C4-2B (cell line): ENCODE measurements at regions not wholly inside any gene's neighbourhood (a gene's known extent, or its start where the extent isn't known, plus 50 kb on each side); places are given as distances from the start of the nearest gene placed in this dataset.
"Not testable (repeated sequence)": the region's sequence is repeated elsewhere in the genome, so short reads cannot be mapped to it uniquely, and the experiment has no call there.

ENCODE experiments used
- ZFX ChIP-seq: fragments of 450-650 bp; IDR thresholded peaks from 2 replicates; pipeline ENCODE4 v1.6.1; 2017
- TF ChIP-seq, protein P1 (sequence below): fragments of 450-650 bp; conservative IDR thresholded peaks from 2 replicates; pipeline ENCODE4 v1.5.1; 2017; ENCODE audit warnings: mild to moderate bottlenecking

DNA sequence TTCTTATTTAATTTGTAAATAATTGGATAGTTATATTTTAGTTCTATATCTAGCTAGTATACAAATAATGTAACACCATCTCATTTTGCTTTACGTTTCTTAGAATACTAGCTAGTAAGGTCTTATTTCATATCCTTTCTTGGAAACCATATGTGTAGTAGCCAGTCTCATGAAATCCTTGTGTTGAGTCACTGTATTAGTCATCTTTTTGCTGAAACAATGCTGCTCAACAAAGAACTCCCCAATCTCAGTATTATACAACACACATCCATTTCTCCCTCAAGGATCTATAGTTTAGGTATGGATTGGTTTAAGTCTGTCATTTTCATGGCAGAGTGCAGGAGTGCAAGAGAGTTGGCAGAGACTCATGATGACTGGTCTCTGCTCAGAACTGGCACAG is 185.2 kb upstream of the NBPF9 start:
- TF ChIP-seq, protein P1, sequence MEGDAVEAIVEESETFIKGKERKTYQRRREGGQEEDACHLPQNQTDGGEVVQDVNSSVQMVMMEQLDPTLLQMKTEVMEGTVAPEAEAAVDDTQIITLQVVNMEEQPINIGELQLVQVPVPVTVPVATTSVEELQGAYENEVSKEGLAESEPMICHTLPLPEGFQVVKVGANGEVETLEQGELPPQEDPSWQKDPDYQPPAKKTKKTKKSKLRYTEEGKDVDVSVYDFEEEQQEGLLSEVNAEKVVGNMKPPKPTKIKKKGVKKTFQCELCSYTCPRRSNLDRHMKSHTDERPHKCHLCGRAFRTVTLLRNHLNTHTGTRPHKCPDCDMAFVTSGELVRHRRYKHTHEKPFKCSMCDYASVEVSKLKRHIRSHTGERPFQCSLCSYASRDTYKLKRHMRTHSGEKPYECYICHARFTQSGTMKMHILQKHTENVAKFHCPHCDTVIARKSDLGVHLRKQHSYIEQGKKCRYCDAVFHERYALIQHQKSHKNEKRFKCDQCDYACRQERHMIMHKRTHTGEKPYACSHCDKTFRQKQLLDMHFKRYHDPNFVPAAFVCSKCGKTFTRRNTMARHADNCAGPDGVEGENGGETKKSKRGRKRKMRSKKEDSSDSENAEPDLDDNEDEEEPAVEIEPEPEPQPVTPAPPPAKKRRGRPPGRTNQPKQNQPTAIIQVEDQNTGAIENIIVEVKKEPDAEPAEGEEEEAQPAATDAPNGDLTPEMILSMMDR: not testable (repeated sequence)
- TF ChIP-seq ZFX: not testable (repeated sequence)
